BJ (cell line): ENCODE measurements at regions not wholly inside any gene's neighbourhood (a gene's known extent, or its start where the extent isn't known, plus 50 kb on each side); places are given as distances from the start of the nearest gene placed in this dataset.
"Not testable (repeated sequence)": the region's sequence is repeated elsewhere in the genome, so short reads cannot be mapped to it uniquely, and the experiment has no call there.

Experiments used
- CTCF ChIA-PET: fragments of 350-600 bp; formaldehyde crosslinking; extraction: SDS; loops from one replicate; lab custom pipeline; 2021; ENCODE audit warnings: antibody characterized with exemption, inconsistent platforms; lab: Yijun Ruan, JAX
- POLR2A ChIA-PET: fragments of 300-600 bp; sonication (Branson Sonifier 250); formaldehyde crosslinking; extraction: SDS; loops from one replicate; lab custom pipeline; 2021; ENCODE audit warnings: antibody characterized with exemption; lab: Charles Lee
- DNase-seq: peaks from one replicate; pipeline ENCODE4 v3.0.0-alpha.2; 2011; ENCODE audit warnings: low read depth
- H3K27me3 ChIP-seq: 2 replicates; pipeline ENCODE4 v1.6.0; 2011; ENCODE audit warnings: low read length; ENCODE audit not compliant: control insufficient read depth, insufficient read depth
- H3K36me3 ChIP-seq: 2 replicates; pipeline ENCODE4 v1.5.1; 2011; ENCODE audit warnings: low read length; ENCODE audit not compliant: control insufficient read depth, insufficient read depth
- H3K4me3 ChIP-seq: 2 replicates; pipeline ENCODE4 v1.5.1; 2011; ENCODE audit warnings: low read depth, mild to moderate bottlenecking, control low read depth, low read length
- CTCF ChIP-seq: IDR thresholded peaks from 2 replicates; pipeline ENCODE4 v1.5.1; 2011; ENCODE audit warnings: low read depth, mild to moderate bottlenecking, control low read depth, inconsistent platforms, low read length, moderate library complexity; ENCODE audit not compliant: insufficient read depth

- TF ChIP-seq CTCF, result no peak
- no peak for DNase-seq
- POLR2A ChIA-PET, result no interaction called here
- CTCF ChIA-PET, result interaction anchor here (0.9 kb wide), 1 partner anchor 21 kb away, joined by 3 read pairs; no protein-coding TSS in a partner anchor
- H3K36me3 ChIP-seq, result no peaks in the 10 kb centered on the region
- peaks cover 2% of the 10 kb centered on the region for H3K27me3 ChIP-seq
- no peak overlapping the region for H3K4me3 ChIP-seq
Observed at GRCh38 chr15:70576696-70577095, 186.7 kb downstream of the UACA start.

GRCh38 chr15:70576276-70576675, 187.1 kb downstream of the UACA start:
- TF ChIP-seq CTCF, result no peak
- Histone ChIP-seq H3K4me3 (no peak overlapping the region), H3K27me3 (peaks cover 3% of the 10 kb centered on the region), H3K36me3 (no peaks in the 10 kb centered on the region)
- ChIA-PET POLR2A (no interaction called here), CTCF (interaction anchor here (0.9 to 1.0 kb wide), 2 partner anchors 21 to 60 kb away, joined by 3 read pairs; no protein-coding TSS in a partner anchor)
- DNase-seq, result no peak

- no peak for DNase-seq
- Histone ChIP-seq H3K4me3 (no peak overlapping the region), H3K36me3 (no peaks in the 10 kb centered on the region), H3K27me3 (peaks cover 1% of the 10 kb centered on the region)
- TF ChIP-seq CTCF, result no peak
- ChIA-PET CTCF (interaction anchor here (0.9 to 1.5 kb wide), 4 partner anchors 9 to 61 kb away, joined by 3 read pairs; no protein-coding TSS in a partner anchor), POLR2A (no interaction called here)
Observed at GRCh38 chr15:70575231-70576226, 187.8 kb downstream of the UACA start.

GRCh38 chr15:70574325-70574724, 189.0 kb downstream of the UACA start:
- H3K4me3 ChIP-seq, POLR2A ChIA-PET, H3K36me3 ChIP-seq, DNase-seq, H3K27me3 ChIP-seq: not testable (repeated sequence)
- CTCF ChIA-PET, result interaction anchor here (0.6 to 1.5 kb wide), 3 partner anchors 8 to 46 kb away, joined by 3 read pairs; no protein-coding TSS in a partner anchor

- H3K27me3 ChIP-seq, result peaks cover 1% of the 10 kb centered on the region
- no peak overlapping the region for H3K4me3 ChIP-seq
- TF ChIP-seq CTCF, result no peak
- ChIA-PET POLR2A (no interaction called here), CTCF (no interaction called here)
- no peak for DNase-seq
- no peaks in the 10 kb centered on the region for H3K36me3 ChIP-seq
Observed at GRCh38 chr15:70573121-70573850, 190.1 kb downstream of the UACA start.
